ENCODE measurements at regions not wholly inside any gene's neighbourhood (a gene's known extent, or its start where the extent isn't known, plus 50 kb on each side); places are given as distances from the start of the nearest gene placed in this dataset.

DNA sequence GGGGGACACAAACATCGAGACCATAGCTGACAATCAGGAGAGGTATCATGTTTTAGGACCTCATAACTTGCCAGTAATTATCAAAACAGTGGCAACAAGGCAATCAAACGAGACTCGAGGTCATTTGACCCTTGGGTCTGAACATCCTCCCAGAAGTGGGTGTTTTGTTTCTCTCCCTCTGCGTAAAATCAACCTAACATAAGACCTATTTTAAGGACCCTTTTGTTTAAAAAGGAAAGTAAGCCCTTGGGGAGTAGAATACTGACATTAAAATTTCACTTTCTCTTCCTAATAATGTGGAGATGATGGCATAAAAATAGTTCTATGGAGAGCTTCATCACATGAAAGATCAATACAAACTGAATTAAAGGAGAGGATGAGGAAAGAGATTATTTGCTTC lies 106.2 kb upstream of the PUDP start:
- Histone ChIP-seq H3K9me1 (replicated peaks; ENCODE audit: control insufficient read depth, extremely low read depth, insufficient read depth, low read length) (no peaks in the 10 kb centered on the region), H3K4me3 (replicated peaks in 1 of 3; ENCODE audit: insufficient read depth in 1 of 3, low read depth in 1 of 3, low read length in 3 of 3) (no peak overlapping the region), H3K4me1 (ENCODE audit: control insufficient read depth, extremely low read depth, insufficient read depth, low read length) (no peaks in the 10 kb centered on the region), H3K79me2 (ENCODE audit: control insufficient read depth, insufficient read depth, low read length) (no peaks in the 10 kb centered on the region), H2AFZ (ENCODE audit: low read depth, low read length) (no peak overlapping the region), H3K27me3 (ENCODE audit: control insufficient read depth in 2 of 2, insufficient read depth in 2 of 2, low read length in 2 of 2) (no peaks in the 10 kb centered on the region), H3K27ac (ENCODE audit: insufficient read depth, low read depth, low read length) (no peak overlapping the region), H3K9ac (replicated peaks; ENCODE audit: extremely low read depth, insufficient read depth, low read length) (no peak overlapping the region), H3K36me3 (ENCODE audit: control insufficient read depth in 2 of 2, extremely low read depth in 1 of 2, insufficient read depth in 2 of 2, low read length in 2 of 2) (no peaks in the 10 kb centered on the region), H4K20me1 (replicated peaks; ENCODE audit: control insufficient read depth, extremely low read depth, insufficient read depth, low read length) (no peaks in the 10 kb centered on the region), H3K4me2 (ENCODE audit: insufficient read depth, low read length) (no peak overlapping the region), H3K9me3 (replicated peaks; ENCODE audit: control insufficient read depth, insufficient read depth, low read length) (no peaks in the 10 kb centered on the region)
- intact Hi-C loops (cut with micrococcal nuclease) (no loop called here), dilution Hi-C loops (cut with MboI; ENCODE audit: extremely low pct_ligation_motif_present, low sequenced_read_pairs) (no loop called here)
- FAIRE-seq (no peak), DNase-seq (ENCODE audit: low read depth, low spot score) (no peak)
- BruUV-seq (replicated peaks): no TSS peak
- TF ChIP-seq GATA2 (IDR thresholded peaks at IDR 0.05; ENCODE audit: insufficient read depth, insufficient read length, low read depth, low read length) (no peak), JUN (IDR thresholded peaks at IDR 0.05; ENCODE audit: borderline replicate concordance, insufficient read depth, insufficient read length, low read depth) (no peak), POLR2A (IDR thresholded peaks at IDR 0.05; ENCODE audit: low read depth, low read length) (no peak), EZH2 (IDR thresholded peaks at IDR 0.05; ENCODE audit: borderline replicate concordance, low read depth, low read length, severe bottlenecking) (no peak), FOS (IDR thresholded peaks at IDR 0.05; ENCODE audit: borderline replicate concordance, insufficient read depth, low read length) (no peak), POLR2AphosphoS5 (IDR thresholded peaks at IDR 0.05; ENCODE audit: insufficient read depth, low read depth, low read length) (no peak), MYC (IDR thresholded peaks at IDR 0.05; ENCODE audit: low read depth, low read length) (no peak)
- TF ChIP-seq, protein P1, sequence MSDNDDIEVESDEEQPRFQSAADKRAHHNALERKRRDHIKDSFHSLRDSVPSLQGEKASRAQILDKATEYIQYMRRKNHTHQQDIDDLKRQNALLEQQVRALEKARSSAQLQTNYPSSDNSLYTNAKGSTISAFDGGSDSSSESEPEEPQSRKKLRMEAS (IDR thresholded peaks at IDR 0.05; ENCODE audit: insufficient read depth, insufficient read length): no peak
- TF ChIP-seq, protein P2, sequence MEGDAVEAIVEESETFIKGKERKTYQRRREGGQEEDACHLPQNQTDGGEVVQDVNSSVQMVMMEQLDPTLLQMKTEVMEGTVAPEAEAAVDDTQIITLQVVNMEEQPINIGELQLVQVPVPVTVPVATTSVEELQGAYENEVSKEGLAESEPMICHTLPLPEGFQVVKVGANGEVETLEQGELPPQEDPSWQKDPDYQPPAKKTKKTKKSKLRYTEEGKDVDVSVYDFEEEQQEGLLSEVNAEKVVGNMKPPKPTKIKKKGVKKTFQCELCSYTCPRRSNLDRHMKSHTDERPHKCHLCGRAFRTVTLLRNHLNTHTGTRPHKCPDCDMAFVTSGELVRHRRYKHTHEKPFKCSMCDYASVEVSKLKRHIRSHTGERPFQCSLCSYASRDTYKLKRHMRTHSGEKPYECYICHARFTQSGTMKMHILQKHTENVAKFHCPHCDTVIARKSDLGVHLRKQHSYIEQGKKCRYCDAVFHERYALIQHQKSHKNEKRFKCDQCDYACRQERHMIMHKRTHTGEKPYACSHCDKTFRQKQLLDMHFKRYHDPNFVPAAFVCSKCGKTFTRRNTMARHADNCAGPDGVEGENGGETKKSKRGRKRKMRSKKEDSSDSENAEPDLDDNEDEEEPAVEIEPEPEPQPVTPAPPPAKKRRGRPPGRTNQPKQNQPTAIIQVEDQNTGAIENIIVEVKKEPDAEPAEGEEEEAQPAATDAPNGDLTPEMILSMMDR (IDR thresholded peaks at IDR 0.05; ENCODE audit: extremely low read depth in 1 of 2, insufficient read depth in 1 of 2, low read depth in 1 of 2, low read length in 2 of 2): no peak
- POLR2A ChIA-PET: no interaction called here
- CTCF ChIA-PET: no interaction called here
